Liver (tissue), 3 donors: ENCODE measurements at regions not wholly inside any gene's neighbourhood (a gene's known extent, or its start where the extent isn't known, plus 50 kb on each side); places are given as distances from the start of the nearest gene placed in this dataset.

Experiments
- EGR1 ChIP-seq, 2 donors: IDR thresholded peaks; 2 replicates each; pipeline ENCODE4 v1.6.1; 2016 to 2018; ENCODE audit warnings: antibody characterized with exemption in 2 of 2, low read depth in 2 of 2
- FOXA2 ChIP-seq: IDR thresholded peaks from 2 replicates; pipeline ENCODE4 v1.6.1; 2016; ENCODE audit warnings: antibody characterized with exemption
- TF ChIP-seq, protein P1 (sequence below): fragments of 150-350 bp; IDR thresholded peaks from 2 replicates; pipeline ENCODE4 v1.5.1; 2017; ENCODE audit warnings: improper control_type of control experiment, low read depth, low read length; ENCODE audit not compliant: missing input control
- TF ChIP-seq, protein P2 (sequence below): IDR thresholded peaks from 2 replicates; pipeline ENCODE4 v1.6.1; 2016; ENCODE audit warnings: antibody characterized with exemption, mild to moderate bottlenecking
- donor health status: healthy.
- donor health status: healthy.

DNA sequence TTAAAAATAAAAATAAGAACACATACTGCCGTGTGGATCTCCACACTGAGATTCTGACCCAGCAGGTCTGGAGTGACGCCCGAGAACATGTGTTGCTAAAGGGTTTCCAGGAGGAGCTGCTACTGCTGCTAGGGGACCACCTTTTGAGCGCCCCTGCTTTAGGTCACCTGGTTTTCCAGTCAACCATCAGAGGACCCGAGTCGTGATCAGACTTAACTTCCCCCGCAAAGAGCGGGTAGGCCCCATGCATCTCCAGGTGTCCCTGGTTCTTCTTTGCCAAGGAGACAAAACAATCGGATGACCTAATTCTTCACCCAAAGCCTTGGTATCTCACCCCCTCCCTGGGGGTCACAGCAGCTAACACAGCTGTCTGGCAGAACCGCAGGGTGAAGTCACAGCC is 51.1 kb upstream of the STX16 start:
- no peak for TF ChIP-seq FOXA2
- no peak for TF ChIP-seq EGR1 (IDR thresholded peaks at IDR 0.05; ENCODE audit: low read depth in 2 of 2)
- TF ChIP-seq, protein P1, sequence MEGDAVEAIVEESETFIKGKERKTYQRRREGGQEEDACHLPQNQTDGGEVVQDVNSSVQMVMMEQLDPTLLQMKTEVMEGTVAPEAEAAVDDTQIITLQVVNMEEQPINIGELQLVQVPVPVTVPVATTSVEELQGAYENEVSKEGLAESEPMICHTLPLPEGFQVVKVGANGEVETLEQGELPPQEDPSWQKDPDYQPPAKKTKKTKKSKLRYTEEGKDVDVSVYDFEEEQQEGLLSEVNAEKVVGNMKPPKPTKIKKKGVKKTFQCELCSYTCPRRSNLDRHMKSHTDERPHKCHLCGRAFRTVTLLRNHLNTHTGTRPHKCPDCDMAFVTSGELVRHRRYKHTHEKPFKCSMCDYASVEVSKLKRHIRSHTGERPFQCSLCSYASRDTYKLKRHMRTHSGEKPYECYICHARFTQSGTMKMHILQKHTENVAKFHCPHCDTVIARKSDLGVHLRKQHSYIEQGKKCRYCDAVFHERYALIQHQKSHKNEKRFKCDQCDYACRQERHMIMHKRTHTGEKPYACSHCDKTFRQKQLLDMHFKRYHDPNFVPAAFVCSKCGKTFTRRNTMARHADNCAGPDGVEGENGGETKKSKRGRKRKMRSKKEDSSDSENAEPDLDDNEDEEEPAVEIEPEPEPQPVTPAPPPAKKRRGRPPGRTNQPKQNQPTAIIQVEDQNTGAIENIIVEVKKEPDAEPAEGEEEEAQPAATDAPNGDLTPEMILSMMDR, result no peak
- TF ChIP-seq, protein P2, sequence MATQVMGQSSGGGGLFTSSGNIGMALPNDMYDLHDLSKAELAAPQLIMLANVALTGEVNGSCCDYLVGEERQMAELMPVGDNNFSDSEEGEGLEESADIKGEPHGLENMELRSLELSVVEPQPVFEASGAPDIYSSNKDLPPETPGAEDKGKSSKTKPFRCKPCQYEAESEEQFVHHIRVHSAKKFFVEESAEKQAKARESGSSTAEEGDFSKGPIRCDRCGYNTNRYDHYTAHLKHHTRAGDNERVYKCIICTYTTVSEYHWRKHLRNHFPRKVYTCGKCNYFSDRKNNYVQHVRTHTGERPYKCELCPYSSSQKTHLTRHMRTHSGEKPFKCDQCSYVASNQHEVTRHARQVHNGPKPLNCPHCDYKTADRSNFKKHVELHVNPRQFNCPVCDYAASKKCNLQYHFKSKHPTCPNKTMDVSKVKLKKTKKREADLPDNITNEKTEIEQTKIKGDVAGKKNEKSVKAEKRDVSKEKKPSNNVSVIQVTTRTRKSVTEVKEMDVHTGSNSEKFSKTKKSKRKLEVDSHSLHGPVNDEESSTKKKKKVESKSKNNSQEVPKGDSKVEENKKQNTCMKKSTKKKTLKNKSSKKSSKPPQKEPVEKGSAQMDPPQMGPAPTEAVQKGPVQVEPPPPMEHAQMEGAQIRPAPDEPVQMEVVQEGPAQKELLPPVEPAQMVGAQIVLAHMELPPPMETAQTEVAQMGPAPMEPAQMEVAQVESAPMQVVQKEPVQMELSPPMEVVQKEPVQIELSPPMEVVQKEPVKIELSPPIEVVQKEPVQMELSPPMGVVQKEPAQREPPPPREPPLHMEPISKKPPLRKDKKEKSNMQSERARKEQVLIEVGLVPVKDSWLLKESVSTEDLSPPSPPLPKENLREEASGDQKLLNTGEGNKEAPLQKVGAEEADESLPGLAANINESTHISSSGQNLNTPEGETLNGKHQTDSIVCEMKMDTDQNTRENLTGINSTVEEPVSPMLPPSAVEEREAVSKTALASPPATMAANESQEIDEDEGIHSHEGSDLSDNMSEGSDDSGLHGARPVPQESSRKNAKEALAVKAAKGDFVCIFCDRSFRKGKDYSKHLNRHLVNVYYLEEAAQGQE, result no peak
